AG09319 (cell line): ENCODE measurements at regions not wholly inside any gene's neighbourhood (a gene's known extent, or its start where the extent isn't known, plus 50 kb on each side); places are given as distances from the start of the nearest gene placed in this dataset.

ENCODE experiments used
- DNase-seq: peaks from one replicate; pipeline ENCODE4 v3.0.0-alpha.2; 2010; ENCODE audit warnings: low read depth; ENCODE audit errors: extremely low read depth
- TF ChIP-seq, protein P1 (sequence below): IDR thresholded peaks from 2 replicates; pipeline ENCODE4 v1.5.1; 2011; ENCODE audit warnings: low read depth, mild to moderate bottlenecking, inconsistent platforms, low read length, moderate library complexity

- TF ChIP-seq, protein P1, sequence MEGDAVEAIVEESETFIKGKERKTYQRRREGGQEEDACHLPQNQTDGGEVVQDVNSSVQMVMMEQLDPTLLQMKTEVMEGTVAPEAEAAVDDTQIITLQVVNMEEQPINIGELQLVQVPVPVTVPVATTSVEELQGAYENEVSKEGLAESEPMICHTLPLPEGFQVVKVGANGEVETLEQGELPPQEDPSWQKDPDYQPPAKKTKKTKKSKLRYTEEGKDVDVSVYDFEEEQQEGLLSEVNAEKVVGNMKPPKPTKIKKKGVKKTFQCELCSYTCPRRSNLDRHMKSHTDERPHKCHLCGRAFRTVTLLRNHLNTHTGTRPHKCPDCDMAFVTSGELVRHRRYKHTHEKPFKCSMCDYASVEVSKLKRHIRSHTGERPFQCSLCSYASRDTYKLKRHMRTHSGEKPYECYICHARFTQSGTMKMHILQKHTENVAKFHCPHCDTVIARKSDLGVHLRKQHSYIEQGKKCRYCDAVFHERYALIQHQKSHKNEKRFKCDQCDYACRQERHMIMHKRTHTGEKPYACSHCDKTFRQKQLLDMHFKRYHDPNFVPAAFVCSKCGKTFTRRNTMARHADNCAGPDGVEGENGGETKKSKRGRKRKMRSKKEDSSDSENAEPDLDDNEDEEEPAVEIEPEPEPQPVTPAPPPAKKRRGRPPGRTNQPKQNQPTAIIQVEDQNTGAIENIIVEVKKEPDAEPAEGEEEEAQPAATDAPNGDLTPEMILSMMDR: no peak
- no peak for DNase-seq
Observed at GRCh38 chr9:86730163-86730928, 217.0 kb downstream of the GAS1 start.

DNA sequence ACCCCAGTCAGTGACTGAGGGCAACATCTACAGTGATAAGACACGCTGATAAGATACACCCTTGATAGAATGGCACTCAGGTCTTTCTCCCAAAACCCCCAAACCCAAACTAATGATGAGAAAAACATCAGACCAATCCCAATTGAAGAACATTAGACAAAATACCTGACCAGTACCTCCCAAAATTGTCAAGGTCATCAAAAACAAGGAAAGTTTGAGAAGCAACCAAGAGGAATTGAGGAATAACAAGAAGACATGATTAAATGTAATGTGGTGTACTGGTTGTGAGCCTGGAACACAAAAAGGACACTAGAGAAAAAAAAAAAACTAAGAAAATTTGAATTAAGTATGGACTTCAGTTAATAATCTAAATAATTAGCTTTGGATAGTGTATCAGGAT is 222.8 kb downstream of the GAS1 start:
- TF ChIP-seq, protein P1: no peak
- DNase-seq: no peak

GRCh38 chr9:86723346-86723745 is 224.0 kb downstream of the GAS1 start:
- no peak for DNase-seq
- TF ChIP-seq, protein P1: no peak

- TF ChIP-seq, protein P1: no peak
- DNase-seq: no peak
Observed at GRCh38 chr9:86722706-86723075, 224.6 kb downstream of the GAS1 start.

DNA sequence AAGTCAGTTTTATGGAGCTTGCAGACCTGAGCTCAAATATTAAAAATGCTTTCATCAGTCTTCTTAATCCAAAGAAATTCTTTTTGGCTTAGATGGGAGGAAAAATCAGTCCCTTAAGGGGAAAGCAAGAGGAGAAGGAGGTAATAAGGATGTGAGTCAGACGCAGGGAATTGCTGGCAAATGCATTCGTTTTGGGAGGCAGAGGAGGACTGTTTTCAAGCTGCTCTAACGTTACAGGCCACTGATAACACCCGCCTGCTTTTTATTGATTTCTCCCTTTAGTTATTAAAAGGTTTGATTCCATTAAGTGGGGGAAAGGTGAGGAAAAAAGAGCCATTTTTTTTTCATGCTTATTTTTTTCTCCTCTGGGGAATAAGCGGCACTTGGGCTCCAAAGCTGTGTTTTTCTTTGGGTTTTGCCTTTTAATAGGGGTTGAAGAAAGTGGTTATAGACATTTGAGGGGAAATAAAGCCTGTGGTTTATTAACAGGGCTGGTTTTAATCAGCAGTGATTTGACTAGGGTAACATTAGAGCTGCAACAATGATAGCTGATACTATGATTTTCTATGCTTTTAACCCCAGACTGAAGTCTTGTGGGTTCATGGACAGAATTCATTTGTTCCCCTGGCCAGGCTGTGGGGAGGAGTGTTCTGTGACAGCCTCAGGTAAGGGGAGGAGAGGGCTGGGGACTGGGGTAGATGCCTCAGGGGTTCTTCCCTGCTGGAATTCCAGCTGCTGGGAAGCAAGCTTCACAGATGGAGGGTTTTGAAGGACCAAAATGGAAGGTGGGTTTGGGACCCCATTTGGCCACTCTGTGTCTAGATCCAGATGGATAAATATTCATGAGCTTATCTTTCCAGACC is 225.2 kb downstream of the GAS1 start:
- TF ChIP-seq, protein P1: no peak
- DNase-seq: peak; percentile 92

GRCh38 chr9:86721226-86721781 is 226.0 kb downstream of the GAS1 start:
- TF ChIP-seq, protein P1: no peak
- no peak for DNase-seq
